ENCODE measurements at regions not wholly inside any gene's neighbourhood (a gene's known extent, or its start where the extent isn't known, plus 50 kb on each side); places are given as distances from the start of the nearest gene placed in this dataset.

- TF ChIP-seq CTCF (IDR thresholded peaks at IDR 0.05): no peak
- TF ChIP-seq POLR2A (IDR thresholded peaks at IDR 0.05): no peak
Measured at GRCh38 chr18:60911504-60911903, 421.7 kb upstream of the CDH20 start.
